Prostate gland (tissue), 2 donors: ENCODE measurements at regions not wholly inside any gene's neighbourhood (a gene's known extent, or its start where the extent isn't known, plus 50 kb on each side); places are given as distances from the start of the nearest gene placed in this dataset.

Experiments
- DNase-seq: peaks from one replicate; pipeline ENCODE4 v3.0.0-alpha.2; 2019; ENCODE audit warnings: low spot score
- H3K27ac ChIP-seq, 2 donors: fragments of 200-600 bp; sonication (generic); 2 replicates each; pipeline ENCODE4 v1.5.1; 2017 to 2019
- H3K27me3 ChIP-seq: fragments of 200-600 bp; sonication (generic); replicated peaks from 2 replicates; pipeline ENCODE4 v1.5.1; 2019; ENCODE audit not compliant: insufficient read depth
- H3K36me3 ChIP-seq, 2 donors: fragments of 200-600 bp; sonication (generic); 1 replicate in 1 of 2; 2 replicates in 1 of 2; pipeline versions ENCODE4 v1.5.1 to v1.8.1; 2017 to 2019
- H3K4me1 ChIP-seq: fragments of 200-600 bp; sonication (generic); replicated peaks from 2 replicates; pipeline ENCODE4 v1.5.1; 2019
- H3K4me3 ChIP-seq, 2 donors: fragments of 200-600 bp; sonication (generic); 2 replicates each; pipeline ENCODE4 v1.5.1; 2017 to 2019
- H3K9me3 ChIP-seq: fragments of 200-600 bp; sonication (generic); 2 replicates; pipeline ENCODE4 v1.5.1; 2017
- POLR2A ChIP-seq: fragments of 450-650 bp; IDR thresholded peaks from one replicate; pipeline ENCODE4 v1.6.1; 2016; ENCODE audit warnings: antibody characterized with exemption, mild to moderate bottlenecking
- POLR2AphosphoS5 ChIP-seq: sonication (generic); formaldehyde crosslinking; IDR thresholded peaks from one replicate; pipeline ENCODE4 v1.6.1; 2017; ENCODE audit warnings: antibody characterized with exemption
- WGBS: methylation state at CpG from one replicate; pipeline ENCODE4 v1.1.5; 2018; 5-methylcytosine and 5-hydroxymethylcytosine counted together
- intact Hi-C: fragments of 100-400 bp; cut with DNase I; formaldehyde crosslinking; loops from one replicate; pipeline ENCODE4 v1.14.2; 2022
- TF ChIP-seq, protein P1 (sequence below), 4 experiments: fragments of 200-600 bp in 2 of 4; fragments of 450-650 bp in 2 of 4; sonication (generic) in 2 of 4; IDR thresholded peaks; 1 replicate in 3 of 4; 2 replicates in 1 of 4; pipeline ENCODE4 v1.5.1; 2016 to 2019; ENCODE audit warnings: antibody characterized with exemption in 4 of 4, mild to moderate bottlenecking in 2 of 4, moderate library complexity in 2 of 4

DNA sequence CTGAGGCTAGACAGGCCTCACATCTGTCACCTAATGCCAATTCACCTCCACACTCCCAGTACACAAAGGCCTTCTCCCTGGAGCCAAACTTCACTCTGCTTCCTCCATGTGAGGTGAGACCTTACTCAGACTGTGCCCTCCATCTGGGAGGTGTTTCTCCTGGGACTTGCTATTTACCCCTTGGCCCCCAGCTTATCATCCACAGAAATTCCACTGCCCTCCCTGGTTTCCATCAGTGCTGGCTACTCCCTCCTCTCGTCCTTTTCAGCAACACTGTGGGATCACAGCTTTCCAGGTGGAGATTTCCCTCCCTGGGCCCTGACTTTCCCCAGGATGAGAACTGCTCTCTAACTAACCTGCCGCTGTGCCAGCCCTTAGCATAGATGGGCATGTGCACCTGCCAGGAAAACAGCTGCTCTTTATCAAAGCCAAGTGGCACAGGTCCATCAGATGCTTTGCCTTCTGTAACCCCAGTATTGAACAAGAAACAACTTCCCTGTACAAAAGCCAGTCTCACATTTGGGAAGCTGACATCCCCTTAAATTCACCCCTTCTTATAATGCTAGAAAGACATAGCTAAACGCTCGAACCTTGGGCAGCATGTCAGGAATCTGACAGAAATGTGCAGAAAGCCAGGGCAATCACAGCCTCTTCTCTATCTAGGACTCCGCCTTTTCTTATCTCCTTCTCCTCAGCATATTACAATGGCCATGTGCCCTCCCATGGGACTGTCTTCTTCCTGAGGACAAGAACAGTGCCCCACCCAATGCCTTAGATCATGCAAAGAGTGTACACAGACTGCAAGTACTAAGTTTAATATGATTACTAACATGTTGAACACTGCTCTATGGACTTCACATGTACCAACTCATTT is 535.5 kb upstream of the ID2 start:
- intact Hi-C loops = no loop called here
- Histone ChIP-seq H3K27ac (no peak overlapping the region), H3K4me3 (no peak overlapping the region), H3K4me1 (no peaks in the 10 kb centered on the region), H3K27me3 (no peaks in the 10 kb centered on the region), H3K36me3 (no peaks in the 10 kb centered on the region), H3K9me3 (no peaks in the 10 kb centered on the region)
- TF ChIP-seq POLR2A (no peak), POLR2AphosphoS5 (no peak)
- TF ChIP-seq, protein P1, sequence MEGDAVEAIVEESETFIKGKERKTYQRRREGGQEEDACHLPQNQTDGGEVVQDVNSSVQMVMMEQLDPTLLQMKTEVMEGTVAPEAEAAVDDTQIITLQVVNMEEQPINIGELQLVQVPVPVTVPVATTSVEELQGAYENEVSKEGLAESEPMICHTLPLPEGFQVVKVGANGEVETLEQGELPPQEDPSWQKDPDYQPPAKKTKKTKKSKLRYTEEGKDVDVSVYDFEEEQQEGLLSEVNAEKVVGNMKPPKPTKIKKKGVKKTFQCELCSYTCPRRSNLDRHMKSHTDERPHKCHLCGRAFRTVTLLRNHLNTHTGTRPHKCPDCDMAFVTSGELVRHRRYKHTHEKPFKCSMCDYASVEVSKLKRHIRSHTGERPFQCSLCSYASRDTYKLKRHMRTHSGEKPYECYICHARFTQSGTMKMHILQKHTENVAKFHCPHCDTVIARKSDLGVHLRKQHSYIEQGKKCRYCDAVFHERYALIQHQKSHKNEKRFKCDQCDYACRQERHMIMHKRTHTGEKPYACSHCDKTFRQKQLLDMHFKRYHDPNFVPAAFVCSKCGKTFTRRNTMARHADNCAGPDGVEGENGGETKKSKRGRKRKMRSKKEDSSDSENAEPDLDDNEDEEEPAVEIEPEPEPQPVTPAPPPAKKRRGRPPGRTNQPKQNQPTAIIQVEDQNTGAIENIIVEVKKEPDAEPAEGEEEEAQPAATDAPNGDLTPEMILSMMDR (IDR thresholded peaks at IDR 0.05) = no peak
- WGBS = 56% methylated on average over 5 of the region's 5 CpGs
- no peak for DNase-seq

DNA sequence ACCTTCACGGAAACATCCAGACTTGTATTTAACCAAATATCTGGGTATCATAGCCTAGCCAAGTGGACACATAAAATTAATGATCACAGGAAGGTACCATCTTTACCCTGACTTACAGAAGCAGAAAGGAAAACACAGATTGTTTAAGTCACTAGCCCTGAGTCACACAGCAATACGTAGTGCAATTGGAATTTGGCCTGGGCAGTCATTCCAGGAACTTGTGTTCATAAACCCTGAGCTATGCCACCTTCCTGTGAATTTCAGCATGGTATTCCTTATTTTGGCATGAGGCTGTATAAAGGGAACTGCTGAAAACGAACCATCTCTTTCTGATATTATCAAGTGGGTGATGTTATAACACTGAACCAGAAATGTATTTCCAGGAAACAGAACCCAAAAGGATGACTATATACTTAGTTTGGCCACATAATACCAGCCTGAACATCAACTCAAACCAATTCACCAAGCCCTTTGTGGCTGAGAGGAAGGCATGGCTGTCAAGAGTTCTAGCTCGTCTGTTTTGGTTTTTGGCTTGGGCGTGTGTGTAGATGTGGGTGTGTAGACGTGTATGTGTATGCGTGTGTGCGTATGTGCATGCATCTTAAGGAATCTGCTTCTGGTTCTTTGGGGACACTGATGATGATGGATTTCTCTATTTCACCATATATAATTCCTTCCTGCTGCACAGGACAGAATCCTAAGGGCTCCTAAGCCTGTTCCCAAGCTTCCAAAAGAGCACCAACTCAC is 533.4 kb upstream of the ID2 start:
- Histone ChIP-seq H3K27ac (no peak overlapping the region), H3K4me3 (no peak overlapping the region), H3K36me3 (no peaks in the 10 kb centered on the region), H3K4me1 (no peaks in the 10 kb centered on the region), H3K27me3 (no peaks in the 10 kb centered on the region), H3K9me3 (no peaks in the 10 kb centered on the region)
- no peak for DNase-seq
- TF ChIP-seq POLR2A (no peak), POLR2AphosphoS5 (no peak)
- TF ChIP-seq, protein P1 (IDR thresholded peaks at IDR 0.05) = no peak
- intact Hi-C loops = no loop called here
- WGBS = 90% methylated on average over 8 of the region's 8 CpGs

DNA sequence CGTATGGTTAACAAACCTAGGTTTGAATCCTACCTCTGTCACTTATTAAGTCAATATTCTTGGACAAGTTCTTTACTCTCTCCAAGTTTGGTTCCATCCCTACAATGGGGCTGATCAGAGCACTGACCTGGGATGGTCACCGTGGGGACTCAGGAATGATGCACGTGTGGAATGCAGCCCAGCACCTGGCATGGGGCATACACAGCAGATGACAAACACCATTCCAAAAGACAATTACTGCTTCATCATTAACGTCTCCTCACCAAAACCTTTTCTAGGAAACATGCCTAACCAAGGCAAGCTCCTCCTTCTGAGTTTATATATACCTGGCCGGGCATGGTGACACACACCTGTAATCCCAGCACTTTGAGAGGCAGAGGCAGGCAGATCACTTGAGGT is 532.9 kb upstream of the ID2 start:
- intact Hi-C loops = no loop called here
- Histone ChIP-seq H3K27ac (no peak overlapping the region), H3K9me3 (no peaks in the 10 kb centered on the region), H3K27me3 (no peaks in the 10 kb centered on the region), H3K36me3 (no peaks in the 10 kb centered on the region), H3K4me3 (no peak overlapping the region), H3K4me1 (no peaks in the 10 kb centered on the region)
- TF ChIP-seq, protein P1 (IDR thresholded peaks at IDR 0.05) = no peak
- TF ChIP-seq POLR2AphosphoS5 (no peak), POLR2A (no peak)
- no peak for DNase-seq
- 91% methylated on average over 5 of the region's 5 CpGs for WGBS

DNA sequence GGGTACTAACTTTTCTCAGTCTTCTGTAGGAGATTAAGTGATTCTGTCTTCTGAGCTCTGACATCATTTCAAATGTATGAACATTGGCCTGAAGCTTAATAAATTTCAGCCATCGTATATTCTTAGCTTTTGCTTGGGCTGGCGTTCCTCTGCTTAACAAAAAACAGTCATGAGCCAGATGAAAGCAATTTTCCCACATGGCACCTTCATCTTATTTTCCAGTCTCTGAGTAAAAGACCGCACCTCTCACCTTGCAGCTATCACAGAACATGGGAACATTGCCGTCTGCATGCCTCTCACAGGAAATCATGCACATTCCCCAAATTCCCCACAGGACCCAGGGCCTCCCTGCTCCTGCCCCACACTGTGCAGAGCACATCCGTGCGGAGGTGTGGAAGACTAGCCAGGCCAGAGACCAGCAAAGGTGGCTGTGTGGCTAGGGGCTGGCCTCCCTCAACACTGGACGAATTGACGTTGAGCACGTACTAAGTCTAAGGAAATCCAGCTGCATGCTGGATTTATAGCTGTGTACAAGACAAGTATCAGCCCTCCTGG is 531.8 kb upstream of the ID2 start:
- TF ChIP-seq, protein P1 (IDR thresholded peaks at IDR 0.05) = no peak
- TF ChIP-seq POLR2AphosphoS5 (no peak), POLR2A (no peak)
- Histone ChIP-seq H3K4me1 (no peaks in the 10 kb centered on the region), H3K27ac (no peak overlapping the region), H3K36me3 (no peaks in the 10 kb centered on the region), H3K9me3 (no peaks in the 10 kb centered on the region), H3K27me3 (no peaks in the 10 kb centered on the region), H3K4me3 (no peak overlapping the region)
- DNase-seq = no peak
- intact Hi-C loops = no loop called here
- WGBS = 89% methylated on average over 9 of the region's 9 CpGs
